ENCODE measurements at regions not wholly inside any gene's neighbourhood (a gene's known extent, or its start where the extent isn't known, plus 50 kb on each side); places are given as distances from the start of the nearest gene placed in this dataset.

GRCh38 chr7:25968205-25968993 lies 183.6 kb upstream of the NFE2L3 start:
- no peak for DNase-seq (ENCODE audit: low read depth)

GRCh38 chr7:25970356-25970755 lies 181.6 kb upstream of the NFE2L3 start:
- TF ChIP-seq CTCF (IDR thresholded peaks at IDR 0.05; ENCODE audit: insufficient read depth, low read depth, low read length, missing control alignments): no peak
- no peak overlapping the region for H3K4me3 ChIP-seq (ENCODE audit: low read length)
- DNase-seq (ENCODE audit: low read depth): no peak

More at GRCh38 chr7:25968205-25968993, 183.6 kb upstream of the NFE2L3 start:
- H3K4me3 ChIP-seq (ENCODE audit: low read length): no peak overlapping the region
- TF ChIP-seq CTCF (IDR thresholded peaks at IDR 0.05; ENCODE audit: insufficient read depth, low read depth, low read length, missing control alignments): no peak

- H3K4me3 ChIP-seq (ENCODE audit: low read length): no peak overlapping the region
- TF ChIP-seq CTCF (IDR thresholded peaks at IDR 0.05; ENCODE audit: insufficient read depth, low read depth, low read length, missing control alignments): no peak
- no peak for DNase-seq (ENCODE audit: low read depth)
These were observed 181.1 kb upstream of the NFE2L3 start for GRCh38 chr7:25970911-25971310.

- no peak for TF ChIP-seq CTCF (IDR thresholded peaks at IDR 0.05; ENCODE audit: insufficient read depth, low read depth, low read length, missing control alignments)
- DNase-seq (ENCODE audit: low read depth): no peak
These were observed 175.4 kb upstream of the NFE2L3 start for GRCh38 chr7:25976630-25977029.

GRCh38 chr7:25978466-25978865 lies 173.5 kb upstream of the NFE2L3 start:
- TF ChIP-seq CTCF (IDR thresholded peaks at IDR 0.05; ENCODE audit: insufficient read depth, low read depth, low read length, missing control alignments): no peak
- no peak for DNase-seq (ENCODE audit: low read depth)
- H3K4me3 ChIP-seq (ENCODE audit: low read length): no peak overlapping the region

More at GRCh38 chr7:25976630-25977029, 175.4 kb upstream of the NFE2L3 start:
- no peak overlapping the region for H3K4me3 ChIP-seq (ENCODE audit: low read length)

- TF ChIP-seq CTCF (IDR thresholded peaks at IDR 0.05; ENCODE audit: insufficient read depth, low read depth, low read length, missing control alignments): no peak
These were observed 172.4 kb upstream of the NFE2L3 start for GRCh38 chr7:25979605-25980004.

GRCh38 chr7:25982684-25983083 lies 169.3 kb upstream of the NFE2L3 start:
- no peak overlapping the region for H3K4me3 ChIP-seq (ENCODE audit: low read length)
- TF ChIP-seq CTCF (IDR thresholded peaks at IDR 0.05; ENCODE audit: insufficient read depth, low read depth, low read length, missing control alignments): no peak
- DNase-seq (ENCODE audit: low read depth): no peak

More at GRCh38 chr7:25979605-25980004, 172.4 kb upstream of the NFE2L3 start:
- peak; percentile 21 for DNase-seq (ENCODE audit: low read depth)
- H3K4me3 ChIP-seq (ENCODE audit: low read length): no peak overlapping the region
